ENCODE measurements at regions not wholly inside any gene's neighbourhood (a gene's known extent, or its start where the extent isn't known, plus 50 kb on each side); places are given as distances from the start of the nearest gene placed in this dataset.

DNA sequence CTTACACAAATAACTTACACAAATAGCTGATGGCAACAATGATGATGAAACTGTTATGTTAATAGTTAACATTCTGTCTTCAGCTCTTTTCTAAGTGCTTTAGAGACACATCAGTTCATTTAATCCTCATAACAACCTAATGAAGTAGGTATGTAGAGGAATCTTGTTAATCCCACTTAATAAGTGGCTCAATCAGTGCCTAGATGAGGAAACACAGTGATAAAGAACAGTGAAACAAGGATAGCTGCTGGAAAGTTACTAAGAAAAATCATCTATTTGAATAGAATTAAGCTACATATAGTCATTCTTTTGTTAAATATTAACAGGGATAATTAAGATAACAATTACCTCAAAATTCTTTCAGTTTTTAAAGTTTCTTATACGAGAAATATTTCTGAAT lies 487.6 kb downstream of the ARL4A start:
- Histone ChIP-seq H3K79me2 (ENCODE audit: control insufficient read depth, insufficient read depth, low read length, unreplicated experiment) (no peaks in the 10 kb centered on the region), H3K27ac (ENCODE audit: low read depth, low read length) (no peak overlapping the region), H3K27me3 (ENCODE audit: insufficient read depth, low read length) (no peaks in the 10 kb centered on the region), H2AFZ (ENCODE audit: low read length, unreplicated experiment) (no peak overlapping the region), H3K4me3 (ENCODE audit: low read depth, low read length) (no peak overlapping the region), H3K36me3 (ENCODE audit: insufficient read depth, low read length) (no peaks in the 10 kb centered on the region), H3K4me1 (ENCODE audit: control insufficient read depth, insufficient read depth, low read length, unreplicated experiment) (no peaks in the 10 kb centered on the region)

DNA sequence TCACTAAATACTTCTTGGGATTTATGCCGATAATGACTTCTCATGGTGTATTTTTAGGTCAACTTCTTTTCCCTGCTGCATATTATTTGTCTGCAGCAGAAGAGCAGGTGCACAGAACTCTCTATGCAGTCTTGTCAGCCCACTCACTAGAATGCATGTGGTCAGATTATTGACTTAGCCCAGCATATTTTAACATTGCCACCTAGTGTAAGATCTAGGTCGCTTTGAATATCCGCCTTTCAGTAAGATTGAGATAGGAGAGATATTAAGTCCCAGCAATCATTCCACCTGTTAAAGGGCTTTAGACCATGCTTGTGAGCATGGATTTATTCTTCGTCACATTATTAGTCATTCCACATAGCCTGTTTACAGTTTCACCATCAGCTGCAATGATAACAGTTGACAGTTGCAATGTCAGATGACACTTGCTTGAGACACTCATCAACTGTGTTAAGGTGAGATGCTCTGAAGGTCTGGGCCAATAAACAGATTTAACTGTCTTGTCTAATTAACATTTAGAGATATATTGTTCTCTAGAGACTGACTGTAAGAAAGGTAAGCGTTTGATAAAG lies 491.7 kb downstream of the ARL4A start:
- Histone ChIP-seq H2AFZ (ENCODE audit: low read length, unreplicated experiment) (no peak overlapping the region), H3K27me3 (ENCODE audit: insufficient read depth, low read length) (no peaks in the 10 kb centered on the region), H3K4me3 (ENCODE audit: low read depth, low read length) (no peak overlapping the region), H3K79me2 (ENCODE audit: control insufficient read depth, insufficient read depth, low read length, unreplicated experiment) (no peaks in the 10 kb centered on the region), H3K36me3 (ENCODE audit: insufficient read depth, low read length) (no peaks in the 10 kb centered on the region), H3K27ac (ENCODE audit: low read depth, low read length) (no peak overlapping the region), H3K4me1 (ENCODE audit: control insufficient read depth, insufficient read depth, low read length, unreplicated experiment) (peaks cover 7% of the 10 kb centered on the region)

DNA sequence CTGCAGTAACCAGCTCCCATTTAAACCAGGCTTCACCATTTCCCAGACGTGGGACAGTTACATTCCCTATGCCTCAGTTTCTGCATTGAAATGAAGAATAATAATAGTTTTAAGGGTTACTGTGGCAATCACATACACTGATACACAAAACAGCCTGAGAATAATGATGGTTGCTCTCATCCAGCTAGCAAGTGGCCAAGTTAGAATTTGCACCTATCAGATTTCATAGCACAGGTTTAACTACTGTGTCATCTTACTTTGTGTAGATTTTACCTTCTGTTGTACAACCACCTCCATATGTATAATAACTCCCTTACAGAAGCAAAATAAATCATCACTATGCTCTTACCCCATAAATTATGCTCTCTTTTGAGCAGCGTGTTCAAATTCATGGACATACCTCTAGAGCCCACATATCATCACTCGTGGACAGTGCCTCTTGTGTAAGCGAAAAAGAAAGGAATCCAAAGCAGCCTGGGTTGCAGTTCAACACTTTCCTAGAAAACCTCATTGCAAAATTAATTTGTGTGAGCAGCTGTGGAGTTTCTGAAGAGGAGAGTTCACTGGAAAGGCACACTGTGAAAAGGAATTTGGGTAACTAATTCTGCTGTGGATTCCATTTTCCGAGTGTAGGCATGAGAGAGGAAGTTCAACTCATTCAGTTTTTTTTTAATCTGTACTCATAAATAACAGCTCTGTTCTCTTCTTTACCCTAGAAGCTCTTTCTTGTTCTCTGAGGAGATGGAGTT lies 492.5 kb downstream of the ARL4A start:
- Histone ChIP-seq H3K79me2 (ENCODE audit: control insufficient read depth, insufficient read depth, low read length, unreplicated experiment) (no peaks in the 10 kb centered on the region), H3K4me1 (ENCODE audit: control insufficient read depth, insufficient read depth, low read length, unreplicated experiment) (peaks cover 7% of the 10 kb centered on the region), H3K4me3 (ENCODE audit: low read depth, low read length) (no peak overlapping the region), H3K36me3 (ENCODE audit: insufficient read depth, low read length) (no peaks in the 10 kb centered on the region), H3K27ac (ENCODE audit: low read depth, low read length) (no peak overlapping the region), H3K27me3 (ENCODE audit: insufficient read depth, low read length) (no peaks in the 10 kb centered on the region), H2AFZ (ENCODE audit: low read length, unreplicated experiment) (no peak overlapping the region)

DNA sequence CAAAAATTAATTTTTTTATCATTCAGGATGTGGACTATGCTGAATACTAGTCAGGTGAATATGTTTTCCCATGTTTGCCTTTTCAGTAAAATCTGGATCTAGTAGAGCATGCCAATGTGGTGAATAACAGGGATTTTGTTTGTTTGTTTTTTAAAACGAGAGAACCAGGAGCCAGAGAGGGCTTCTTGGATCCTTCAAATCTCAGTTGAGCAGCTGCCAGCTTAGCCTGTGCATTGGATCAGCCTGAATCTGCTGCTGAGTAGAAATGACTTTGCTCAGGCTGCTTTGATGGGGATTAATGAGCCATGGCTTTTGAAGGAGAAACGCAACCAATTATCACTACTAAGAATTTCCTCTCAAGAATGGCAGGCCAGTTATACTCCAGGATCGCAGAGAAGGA lies 493.8 kb downstream of the ARL4A start:
- H2AFZ ChIP-seq (ENCODE audit: low read length, unreplicated experiment): no peak overlapping the region
- no peaks in the 10 kb centered on the region for H3K79me2 ChIP-seq (ENCODE audit: control insufficient read depth, insufficient read depth, low read length, unreplicated experiment)
- no peak overlapping the region for H3K27ac ChIP-seq (ENCODE audit: low read depth, low read length)
- no peaks in the 10 kb centered on the region for H3K27me3 ChIP-seq (ENCODE audit: insufficient read depth, low read length)
- no peaks in the 10 kb centered on the region for H3K36me3 ChIP-seq (ENCODE audit: insufficient read depth, low read length)
- peaks cover 7% of the 10 kb centered on the region for H3K4me1 ChIP-seq (ENCODE audit: control insufficient read depth, insufficient read depth, low read length, unreplicated experiment)
- H3K4me3 ChIP-seq (ENCODE audit: low read depth, low read length): no peak overlapping the region

DNA sequence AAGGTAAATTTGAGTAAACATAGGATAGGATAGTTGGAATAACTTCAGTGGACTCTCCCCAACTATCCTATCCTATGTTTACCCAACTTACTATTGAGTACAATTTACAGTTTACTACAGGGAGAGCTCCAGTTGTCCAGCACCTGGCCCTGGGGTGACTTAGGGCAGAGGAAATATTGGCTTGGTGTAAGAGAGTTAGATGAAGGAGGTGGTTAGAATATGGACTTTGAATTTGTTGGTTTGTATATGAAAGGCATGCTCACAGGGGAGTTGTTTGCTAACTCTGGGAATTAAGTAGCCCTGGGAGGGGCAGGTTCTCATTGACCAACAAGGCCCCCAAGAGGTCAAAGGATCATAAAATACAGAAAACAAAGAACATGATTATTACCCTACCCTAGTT lies 497.7 kb downstream of the ARL4A start:
- H3K4me1 ChIP-seq (ENCODE audit: control insufficient read depth, insufficient read depth, low read length, unreplicated experiment): peaks cover 7% of the 10 kb centered on the region
- H3K79me2 ChIP-seq (ENCODE audit: control insufficient read depth, insufficient read depth, low read length, unreplicated experiment): no peaks in the 10 kb centered on the region
- no peak overlapping the region for H3K4me3 ChIP-seq (ENCODE audit: low read depth, low read length)
- H3K36me3 ChIP-seq (ENCODE audit: insufficient read depth, low read length): no peaks in the 10 kb centered on the region
- no peak overlapping the region for H3K27ac ChIP-seq (ENCODE audit: low read depth, low read length)
- H3K27me3 ChIP-seq (ENCODE audit: insufficient read depth, low read length): no peaks in the 10 kb centered on the region
- no peak overlapping the region for H2AFZ ChIP-seq (ENCODE audit: low read length, unreplicated experiment)

DNA sequence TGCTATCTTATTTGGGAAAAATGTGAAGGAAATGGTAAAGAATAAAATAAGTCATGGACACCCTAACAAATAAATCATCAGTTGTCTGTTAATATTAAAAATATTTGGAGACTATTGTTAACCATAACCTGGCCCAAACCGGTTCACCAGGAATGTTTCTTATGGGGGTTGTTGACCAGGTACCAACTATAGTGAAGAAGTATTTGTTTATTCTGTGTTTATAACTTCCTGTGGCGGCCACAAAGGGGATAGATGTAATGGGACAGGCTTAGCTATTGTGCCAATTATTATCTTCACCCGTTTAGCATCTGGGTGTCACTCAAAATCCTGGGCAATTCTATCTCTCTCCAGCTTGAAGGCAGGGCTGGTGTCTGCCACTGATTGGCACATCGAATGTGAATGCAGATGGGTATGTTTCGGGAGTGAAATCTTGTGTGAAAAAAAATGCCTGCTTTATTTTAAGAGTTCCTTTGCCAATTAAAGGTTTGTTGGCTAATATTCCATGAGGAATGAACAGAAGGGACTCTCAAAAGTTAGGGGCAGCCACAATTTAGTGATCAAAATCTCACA lies 500.9 kb downstream of the ARL4A start:
- Histone ChIP-seq H3K79me2 (ENCODE audit: control insufficient read depth, insufficient read depth, low read length, unreplicated experiment) (no peaks in the 10 kb centered on the region), H2AFZ (ENCODE audit: low read length, unreplicated experiment) (no peak overlapping the region), H3K4me3 (ENCODE audit: low read depth, low read length) (no peak overlapping the region), H3K27me3 (ENCODE audit: insufficient read depth, low read length) (no peaks in the 10 kb centered on the region), H3K4me1 (ENCODE audit: control insufficient read depth, insufficient read depth, low read length, unreplicated experiment) (no peaks in the 10 kb centered on the region), H3K36me3 (ENCODE audit: insufficient read depth, low read length) (no peaks in the 10 kb centered on the region), H3K27ac (ENCODE audit: low read depth, low read length) (no peak overlapping the region)

DNA sequence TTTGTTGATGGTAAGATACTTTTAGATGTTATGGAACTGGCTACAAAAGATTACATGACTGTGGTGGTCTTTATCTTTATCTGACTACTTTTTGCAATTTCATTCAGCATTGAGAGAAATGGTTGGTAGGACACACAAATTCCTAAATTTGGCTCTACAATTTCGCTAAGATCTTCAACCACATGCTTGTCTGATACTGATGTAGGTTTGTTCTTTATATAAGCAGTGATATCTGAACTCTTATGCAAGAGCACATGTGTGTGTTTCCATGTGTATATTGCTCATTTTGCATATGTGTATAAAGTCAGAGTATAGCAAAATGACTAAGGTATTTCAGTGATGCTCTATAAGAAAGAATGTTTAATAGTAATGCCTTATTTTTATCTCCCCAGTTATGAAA lies 501.5 kb downstream of the ARL4A start:
- H3K36me3 ChIP-seq (ENCODE audit: insufficient read depth, low read length): no peaks in the 10 kb centered on the region
- no peak overlapping the region for H3K27ac ChIP-seq (ENCODE audit: low read depth, low read length)
- H3K79me2 ChIP-seq (ENCODE audit: control insufficient read depth, insufficient read depth, low read length, unreplicated experiment): no peaks in the 10 kb centered on the region
- no peak overlapping the region for H3K4me3 ChIP-seq (ENCODE audit: low read depth, low read length)
- no peak overlapping the region for H2AFZ ChIP-seq (ENCODE audit: low read length, unreplicated experiment)
- no peaks in the 10 kb centered on the region for H3K4me1 ChIP-seq (ENCODE audit: control insufficient read depth, insufficient read depth, low read length, unreplicated experiment)
- H3K27me3 ChIP-seq (ENCODE audit: insufficient read depth, low read length): no peaks in the 10 kb centered on the region

DNA sequence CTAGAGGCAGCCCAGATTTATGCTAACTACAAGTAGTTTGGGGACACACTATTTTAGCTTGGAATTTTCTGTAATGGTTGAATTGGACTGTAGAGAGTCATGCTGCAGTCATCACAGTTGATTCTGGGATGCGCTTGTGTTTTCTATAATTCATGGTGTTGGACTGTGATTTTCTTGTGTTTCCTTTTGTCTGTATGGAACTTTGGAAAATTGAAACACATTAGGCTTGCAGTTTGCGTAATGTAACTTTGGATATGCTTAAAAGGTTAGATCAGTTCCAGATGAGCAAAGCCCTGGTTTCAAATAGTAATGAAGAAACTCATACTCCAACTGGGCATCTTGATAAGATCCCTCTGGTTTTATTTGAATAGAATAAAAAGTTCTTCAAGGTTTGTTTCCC lies 502.2 kb downstream of the ARL4A start:
- no peak overlapping the region for H3K4me3 ChIP-seq (ENCODE audit: low read depth, low read length)
- H3K27me3 ChIP-seq (ENCODE audit: insufficient read depth, low read length): no peaks in the 10 kb centered on the region
- H3K36me3 ChIP-seq (ENCODE audit: insufficient read depth, low read length): no peaks in the 10 kb centered on the region
- H3K27ac ChIP-seq (ENCODE audit: low read depth, low read length): no peak overlapping the region
- H3K4me1 ChIP-seq (ENCODE audit: control insufficient read depth, insufficient read depth, low read length, unreplicated experiment): no peaks in the 10 kb centered on the region
- H3K79me2 ChIP-seq (ENCODE audit: control insufficient read depth, insufficient read depth, low read length, unreplicated experiment): no peaks in the 10 kb centered on the region
- H2AFZ ChIP-seq (ENCODE audit: low read length, unreplicated experiment): no peak overlapping the region

DNA sequence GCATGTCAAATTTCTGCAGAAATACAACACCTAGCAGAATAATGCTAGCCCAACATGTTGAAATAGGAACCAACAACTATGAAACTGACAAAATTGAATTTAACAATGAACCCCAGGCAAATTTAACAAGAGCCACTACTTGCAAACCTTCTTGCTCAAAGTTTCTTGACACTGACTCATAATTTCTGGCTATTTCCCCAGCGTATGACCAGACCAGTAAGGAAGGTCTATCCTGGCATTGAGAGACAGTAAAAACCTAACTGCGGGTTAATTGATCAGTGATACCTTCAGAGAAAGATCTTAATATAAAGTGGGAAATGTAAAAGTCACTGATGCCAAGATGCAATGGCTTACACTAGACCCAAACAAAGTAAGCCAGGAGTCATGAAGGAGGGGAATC lies 510.1 kb downstream of the ARL4A start:
- no peak overlapping the region for H2AFZ ChIP-seq (ENCODE audit: low read length, unreplicated experiment)
- H3K27ac ChIP-seq (ENCODE audit: low read depth, low read length): no peak overlapping the region
- no peak overlapping the region for H3K4me3 ChIP-seq (ENCODE audit: low read depth, low read length)
- H3K79me2 ChIP-seq (ENCODE audit: control insufficient read depth, insufficient read depth, low read length, unreplicated experiment): no peaks in the 10 kb centered on the region
- peaks cover 14% of the 10 kb centered on the region for H3K4me1 ChIP-seq (ENCODE audit: control insufficient read depth, insufficient read depth, low read length, unreplicated experiment)
- H3K36me3 ChIP-seq (ENCODE audit: insufficient read depth, low read length): no peaks in the 10 kb centered on the region
- H3K27me3 ChIP-seq (ENCODE audit: insufficient read depth, low read length): no peaks in the 10 kb centered on the region

DNA sequence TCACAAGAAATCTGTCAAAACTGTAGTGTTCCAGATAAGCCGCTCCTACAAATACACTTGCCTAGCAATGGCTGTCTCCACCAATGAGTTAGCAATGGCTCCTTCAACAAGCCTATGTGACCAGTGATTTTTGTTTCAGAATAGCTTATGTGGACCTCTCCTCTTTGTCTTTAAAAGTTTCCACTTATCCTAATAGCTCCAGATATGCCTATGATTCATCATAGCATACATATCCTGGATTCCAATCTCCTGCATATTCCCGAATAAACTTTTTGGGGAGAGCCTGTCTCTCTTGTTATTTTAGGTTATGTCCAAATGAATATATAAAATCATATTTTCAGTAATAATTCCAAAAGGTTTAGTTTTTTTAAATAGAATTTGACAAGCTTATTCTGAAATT lies 510.6 kb downstream of the ARL4A start:
- no peaks in the 10 kb centered on the region for H3K79me2 ChIP-seq (ENCODE audit: control insufficient read depth, insufficient read depth, low read length, unreplicated experiment)
- H3K4me1 ChIP-seq (ENCODE audit: control insufficient read depth, insufficient read depth, low read length, unreplicated experiment): peaks cover 14% of the 10 kb centered on the region
- H3K27ac ChIP-seq (ENCODE audit: low read depth, low read length): no peak overlapping the region
- no peak overlapping the region for H2AFZ ChIP-seq (ENCODE audit: low read length, unreplicated experiment)
- H3K4me3 ChIP-seq (ENCODE audit: low read depth, low read length): no peak overlapping the region
- no peaks in the 10 kb centered on the region for H3K36me3 ChIP-seq (ENCODE audit: insufficient read depth, low read length)
- H3K27me3 ChIP-seq (ENCODE audit: insufficient read depth, low read length): no peaks in the 10 kb centered on the region

DNA sequence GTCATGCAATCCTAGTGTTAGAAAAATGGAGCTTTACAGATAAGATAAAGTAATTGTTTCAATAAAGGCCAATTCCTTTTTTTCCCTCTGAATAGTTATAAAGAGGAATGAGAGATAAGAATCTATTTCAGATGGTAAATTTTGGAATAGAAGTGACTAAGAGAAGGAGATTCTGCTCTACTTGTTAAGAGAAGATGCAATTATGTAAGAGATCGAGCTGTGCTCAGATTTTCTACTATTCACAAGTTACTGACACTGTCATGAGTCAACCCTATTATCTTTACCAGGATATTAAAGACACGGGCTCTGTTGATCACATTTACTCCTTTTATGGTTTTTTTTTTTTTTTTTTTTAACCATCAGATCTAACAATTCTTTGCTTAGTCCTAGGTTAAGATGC lies 511.3 kb downstream of the ARL4A start:
- H2AFZ ChIP-seq (ENCODE audit: low read length, unreplicated experiment): no peak overlapping the region
- H3K4me1 ChIP-seq (ENCODE audit: control insufficient read depth, insufficient read depth, low read length, unreplicated experiment): peaks cover 14% of the 10 kb centered on the region
- H3K36me3 ChIP-seq (ENCODE audit: insufficient read depth, low read length): no peaks in the 10 kb centered on the region
- H3K79me2 ChIP-seq (ENCODE audit: control insufficient read depth, insufficient read depth, low read length, unreplicated experiment): no peaks in the 10 kb centered on the region
- H3K27ac ChIP-seq (ENCODE audit: low read depth, low read length): no peak overlapping the region
- no peak overlapping the region for H3K4me3 ChIP-seq (ENCODE audit: low read depth, low read length)
- no peaks in the 10 kb centered on the region for H3K27me3 ChIP-seq (ENCODE audit: insufficient read depth, low read length)
